PC-9 (cell line): ENCODE measurements at regions not wholly inside any gene's neighbourhood (a gene's known extent, or its start where the extent isn't known, plus 50 kb on each side); places are given as distances from the start of the nearest gene placed in this dataset.

ENCODE experiments used
- EZH2 ChIP-seq: fragments of 200-600 bp; sonication (generic); IDR thresholded peaks from 2 replicates; pipeline ENCODE4 v1.8.0; 2017; ENCODE audit warnings: antibody characterized with exemption, low read depth
- TF ChIP-seq, protein P1 (sequence below): fragments of 200-600 bp; sonication (generic); conservative IDR thresholded peaks from 2 replicates; pipeline ENCODE4 v1.6.1; 2017; ENCODE audit warnings: mixed run types, antibody characterized with exemption, mild to moderate bottlenecking, moderate library complexity

DNA sequence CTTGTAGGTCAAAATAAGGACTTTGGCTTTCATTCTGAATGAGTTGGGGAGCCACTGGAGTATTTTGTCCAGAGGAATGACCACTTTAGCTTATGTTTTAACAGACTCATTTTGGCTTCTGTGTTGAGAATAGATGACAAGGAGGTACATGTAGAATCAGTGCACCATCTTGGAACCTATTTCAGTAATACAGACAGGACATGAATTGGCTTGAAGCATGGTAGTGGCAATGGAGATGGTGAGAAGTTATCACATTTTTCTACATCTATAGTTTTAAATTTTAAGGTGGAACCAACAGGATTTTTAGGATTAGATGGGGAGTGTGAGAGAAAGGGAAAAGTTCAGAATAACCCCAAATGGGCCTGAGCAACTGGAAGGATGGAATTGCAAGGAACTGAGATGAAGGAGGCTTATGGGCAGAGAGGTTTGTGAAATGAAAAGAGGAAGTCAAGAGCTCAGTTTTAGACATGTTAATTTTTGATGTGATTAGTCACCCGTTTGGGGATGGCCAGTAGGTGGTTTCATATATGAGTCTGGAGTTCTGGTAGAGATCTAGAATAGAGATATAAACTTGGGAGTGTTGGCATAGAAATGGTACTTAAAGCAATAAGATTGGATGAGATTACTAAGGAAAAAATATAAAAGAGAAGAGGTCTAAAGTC lies 89.2 kb upstream of the JAZF1 start:
- TF ChIP-seq, protein P1, sequence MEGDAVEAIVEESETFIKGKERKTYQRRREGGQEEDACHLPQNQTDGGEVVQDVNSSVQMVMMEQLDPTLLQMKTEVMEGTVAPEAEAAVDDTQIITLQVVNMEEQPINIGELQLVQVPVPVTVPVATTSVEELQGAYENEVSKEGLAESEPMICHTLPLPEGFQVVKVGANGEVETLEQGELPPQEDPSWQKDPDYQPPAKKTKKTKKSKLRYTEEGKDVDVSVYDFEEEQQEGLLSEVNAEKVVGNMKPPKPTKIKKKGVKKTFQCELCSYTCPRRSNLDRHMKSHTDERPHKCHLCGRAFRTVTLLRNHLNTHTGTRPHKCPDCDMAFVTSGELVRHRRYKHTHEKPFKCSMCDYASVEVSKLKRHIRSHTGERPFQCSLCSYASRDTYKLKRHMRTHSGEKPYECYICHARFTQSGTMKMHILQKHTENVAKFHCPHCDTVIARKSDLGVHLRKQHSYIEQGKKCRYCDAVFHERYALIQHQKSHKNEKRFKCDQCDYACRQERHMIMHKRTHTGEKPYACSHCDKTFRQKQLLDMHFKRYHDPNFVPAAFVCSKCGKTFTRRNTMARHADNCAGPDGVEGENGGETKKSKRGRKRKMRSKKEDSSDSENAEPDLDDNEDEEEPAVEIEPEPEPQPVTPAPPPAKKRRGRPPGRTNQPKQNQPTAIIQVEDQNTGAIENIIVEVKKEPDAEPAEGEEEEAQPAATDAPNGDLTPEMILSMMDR: no peak
- no peak for TF ChIP-seq EZH2
